ENCODE measurements at regions not wholly inside any gene's neighbourhood (a gene's known extent, or its start where the extent isn't known, plus 50 kb on each side); places are given as distances from the start of the nearest gene placed in this dataset.

DNA sequence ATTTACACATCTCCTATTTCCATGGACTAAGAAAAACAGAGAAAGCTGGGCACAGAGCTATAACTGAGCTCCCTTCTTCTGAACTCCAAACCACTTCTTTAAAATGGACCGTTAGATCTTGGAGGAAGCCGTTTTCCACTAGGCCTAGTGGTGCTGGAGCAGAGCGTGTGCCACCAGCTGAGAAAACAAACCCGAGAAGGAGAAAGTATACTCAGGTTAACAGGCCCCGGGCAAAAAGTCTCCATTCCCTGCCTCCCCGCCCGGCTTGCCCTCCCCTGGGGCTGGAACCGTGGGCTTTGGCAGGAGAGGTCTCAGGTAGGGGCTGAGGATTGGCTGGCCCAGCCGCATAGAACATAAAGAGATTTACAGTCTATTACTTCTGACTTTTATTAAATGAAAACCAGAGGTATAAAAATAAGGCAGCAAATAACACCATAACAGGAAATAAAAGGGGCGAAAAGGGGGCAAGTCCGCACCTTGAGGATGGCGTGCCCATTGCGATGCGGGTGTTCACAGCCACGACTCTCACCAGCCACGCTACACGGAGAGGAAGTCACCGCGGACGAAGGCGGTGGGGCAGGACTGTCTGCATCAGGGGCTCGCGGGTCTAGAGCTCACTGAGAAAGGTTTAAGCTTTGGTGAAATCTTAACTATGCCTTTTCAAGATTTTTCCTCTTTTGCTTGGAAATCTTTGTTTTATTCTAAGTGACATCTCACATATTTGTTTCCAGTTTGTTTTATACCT lies 191.2 kb upstream of the GMDS start:
- ATAC-seq (no peak), DNase-seq (no peak)
- Histone ChIP-seq H3K36me3 (ENCODE audit: control insufficient read depth, insufficient read depth, low read length) (no peaks in the 10 kb centered on the region), H3K4me1 (ENCODE audit: control insufficient read depth, insufficient read depth, low read length) (no peaks in the 10 kb centered on the region), H3K27me3 (ENCODE audit: control insufficient read depth, insufficient read depth, low read length) (no peaks in the 10 kb centered on the region), H3K4me3 (ENCODE audit: low read length) (no peak overlapping the region), H3K27ac (ENCODE audit: low read length) (no peak overlapping the region), H3K9me3 (ENCODE audit: control insufficient read depth, insufficient read depth, low read length) (no peaks in the 10 kb centered on the region)
- H3K9me3 Mint-ChIP-seq = no peaks in the 10 kb centered on the region
- no peaks in the 10 kb centered on the region for H3K36me3 Mint-ChIP-seq
- H3K27ac Mint-ChIP-seq = no peak overlapping the region
- H3K4me1 Mint-ChIP-seq = no peaks in the 10 kb centered on the region
- no peak for TF ChIP-seq CTCF (IDR thresholded peaks at IDR 0.05)
- H3K27me3 Mint-ChIP-seq (ENCODE audit: low read depth in 2 of 2) = peaks cover 0 to 2% of the 10 kb centered on the region in 2 donors
- intact Hi-C loops (cut with micrococcal nuclease) = no loop called here
- H3K4me3 Mint-ChIP-seq = no peak overlapping the region
- 92% methylated on average over 22 of the region's 23 CpGs for WGBS (ENCODE audit: insufficient coverage)

DNA sequence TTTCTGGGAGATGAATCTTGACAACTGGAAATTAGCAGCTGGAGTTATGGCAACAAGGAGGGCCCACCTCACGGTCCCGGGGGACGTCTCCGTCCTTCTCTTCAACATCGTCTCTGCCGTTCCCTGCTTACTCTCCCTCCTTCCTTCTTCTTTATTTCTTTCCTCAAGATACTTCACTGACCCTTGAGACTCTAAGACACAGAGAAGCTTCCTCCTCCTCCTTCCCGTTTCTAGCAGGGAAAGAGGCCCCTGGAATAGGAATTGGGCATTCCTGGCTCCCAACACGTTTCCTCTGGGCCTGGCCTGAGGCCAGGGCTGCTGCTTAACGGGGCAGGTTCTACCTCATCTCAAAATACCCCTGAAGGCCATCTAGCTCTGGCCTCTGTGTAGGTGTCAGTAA lies 189.9 kb upstream of the GMDS start:
- peaks cover 0 to 2% of the 10 kb centered on the region in 2 donors for H3K27me3 Mint-ChIP-seq (ENCODE audit: low read depth in 2 of 2)
- WGBS (ENCODE audit: insufficient coverage) = 88% methylated on average over 9 of the region's 9 CpGs

GRCh38 chr6:2434912-2435311 lies 189.5 kb upstream of the GMDS start:
- peaks cover 0 to 2% of the 10 kb centered on the region in 2 donors for H3K27me3 Mint-ChIP-seq (ENCODE audit: low read depth in 2 of 2)
- no peak for DNase-seq
- Histone ChIP-seq H3K27ac (ENCODE audit: low read length) (no peak overlapping the region), H3K9me3 (ENCODE audit: control insufficient read depth, insufficient read depth, low read length) (no peaks in the 10 kb centered on the region), H3K4me3 (ENCODE audit: low read length) (no peak overlapping the region), H3K4me1 (ENCODE audit: control insufficient read depth, insufficient read depth, low read length) (no peaks in the 10 kb centered on the region), H3K27me3 (ENCODE audit: control insufficient read depth, insufficient read depth, low read length) (no peaks in the 10 kb centered on the region), H3K36me3 (ENCODE audit: control insufficient read depth, insufficient read depth, low read length) (no peaks in the 10 kb centered on the region)
- H3K4me1 Mint-ChIP-seq = no peaks in the 10 kb centered on the region
- no peak overlapping the region for H3K27ac Mint-ChIP-seq
- intact Hi-C loops (cut with micrococcal nuclease) = no loop called here
- WGBS (ENCODE audit: insufficient coverage) = 91% methylated on average over 5 of the region's 6 CpGs
- no peak for ATAC-seq
- no peak overlapping the region for H3K4me3 Mint-ChIP-seq
- no peaks in the 10 kb centered on the region for H3K36me3 Mint-ChIP-seq
- no peaks in the 10 kb centered on the region for H3K9me3 Mint-ChIP-seq
- TF ChIP-seq CTCF (IDR thresholded peaks at IDR 0.05) = no peak

More for the DNA sequence above, 189.9 kb upstream of the GMDS start:
- Mint-ChIP-seq H3K27ac (no peak overlapping the region), H3K4me3 (no peak overlapping the region), H3K4me1 (no peaks in the 10 kb centered on the region), H3K9me3 (no peaks in the 10 kb centered on the region), H3K36me3 (no peaks in the 10 kb centered on the region)
- no peak for DNase-seq
- H3K36me3 ChIP-seq (ENCODE audit: control insufficient read depth, insufficient read depth, low read length) = no peaks in the 10 kb centered on the region
- no peak overlapping the region for H3K27ac ChIP-seq (ENCODE audit: low read length)
- H3K4me1 ChIP-seq (ENCODE audit: control insufficient read depth, insufficient read depth, low read length) = no peaks in the 10 kb centered on the region
- H3K4me3 ChIP-seq (ENCODE audit: low read length) = no peak overlapping the region
- H3K9me3 ChIP-seq (ENCODE audit: control insufficient read depth, insufficient read depth, low read length) = no peaks in the 10 kb centered on the region
- no peaks in the 10 kb centered on the region for H3K27me3 ChIP-seq (ENCODE audit: control insufficient read depth, insufficient read depth, low read length)
- ATAC-seq = no peak
- no peak for TF ChIP-seq CTCF (IDR thresholded peaks at IDR 0.05)
- intact Hi-C loops (cut with micrococcal nuclease) = no loop called here

DNA sequence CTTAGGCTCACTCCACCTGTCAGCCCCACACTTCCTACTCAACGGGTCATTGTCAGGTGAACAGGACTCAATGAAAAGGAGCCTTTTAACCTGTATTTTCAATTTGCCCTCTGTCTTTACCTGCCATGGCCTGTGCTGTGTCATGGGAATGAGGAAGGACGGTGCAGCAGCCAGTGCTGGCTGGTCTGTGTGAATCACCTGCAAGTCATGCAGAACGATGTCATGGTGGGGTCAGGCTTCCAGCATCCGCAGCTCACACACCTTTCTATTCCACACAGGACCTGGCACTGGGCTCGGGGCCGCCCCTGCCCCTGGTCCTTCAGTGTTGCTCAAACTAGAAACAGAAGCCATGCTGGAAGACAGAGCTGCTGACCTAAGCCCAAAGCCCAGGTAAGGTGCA lies 188.7 kb upstream of the GMDS start:
- H3K36me3 Mint-ChIP-seq = no peaks in the 10 kb centered on the region
- no peak overlapping the region for H3K4me3 Mint-ChIP-seq
- no peaks in the 10 kb centered on the region for H3K4me1 Mint-ChIP-seq
- peaks cover 0 to under 1% of the 10 kb centered on the region in 2 donors for H3K27me3 Mint-ChIP-seq (ENCODE audit: low read depth in 2 of 2)
- Histone ChIP-seq H3K27me3 (ENCODE audit: control insufficient read depth, insufficient read depth, low read length) (no peaks in the 10 kb centered on the region), H3K4me3 (ENCODE audit: low read length) (no peak overlapping the region), H3K4me1 (ENCODE audit: control insufficient read depth, insufficient read depth, low read length) (no peaks in the 10 kb centered on the region), H3K9me3 (ENCODE audit: control insufficient read depth, insufficient read depth, low read length) (no peaks in the 10 kb centered on the region), H3K27ac (ENCODE audit: low read length) (no peak overlapping the region), H3K36me3 (ENCODE audit: control insufficient read depth, insufficient read depth, low read length) (no peaks in the 10 kb centered on the region)
- TF ChIP-seq CTCF (IDR thresholded peaks at IDR 0.05) = no peak
- H3K27ac Mint-ChIP-seq = no peak overlapping the region
- intact Hi-C loops (cut with micrococcal nuclease) = no loop called here
- H3K9me3 Mint-ChIP-seq = no peaks in the 10 kb centered on the region
- 77% methylated on average over 6 of the region's 6 CpGs for WGBS (ENCODE audit: insufficient coverage)
- DNase-seq (no peak), ATAC-seq (no peak)

Measured in natural killer cell (primary cell).